Erythroblast (primary cell): ENCODE measurements at regions not wholly inside any gene's neighbourhood (a gene's known extent, or its start where the extent isn't known, plus 50 kb on each side); places are given as distances from the start of the nearest gene placed in this dataset.

Experiments
- GATA1 ChIP-seq: IDR thresholded peaks from 2 replicates; pipeline ENCODE4 v1.6.1; 2011; ENCODE audit warnings: low read depth, mild to moderate bottlenecking, control low read depth, low read length, moderate library complexity
- POLR2A ChIP-seq: IDR thresholded peaks from 2 replicates; pipeline ENCODE4 v1.6.1; 2011; ENCODE audit warnings: mild to moderate bottlenecking, low read length

DNA sequence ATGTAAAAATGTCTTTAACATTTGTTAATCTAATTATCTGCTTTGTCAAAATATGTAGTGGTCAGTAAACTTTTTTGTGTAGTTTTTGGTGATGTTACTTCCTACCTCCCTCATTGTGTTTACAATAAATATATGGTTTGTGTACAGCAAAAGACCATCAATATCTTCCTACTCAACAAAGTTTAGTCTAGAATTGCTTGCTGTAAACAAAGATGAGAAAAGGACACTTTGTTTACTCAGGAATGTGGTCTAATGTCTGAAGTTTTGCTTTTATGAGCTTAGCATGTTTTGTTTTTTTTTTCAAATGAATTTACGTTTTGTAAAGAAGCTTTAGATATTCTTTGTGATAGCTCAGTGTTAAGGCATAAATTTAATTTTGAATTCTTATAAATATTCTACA, 563.5 kb upstream of the SPRY2 start:
- TF ChIP-seq POLR2A (no peak), GATA1 (no peak)
